DOHH2 (cell line): ENCODE measurements at regions not wholly inside any gene's neighbourhood (a gene's known extent, or its start where the extent isn't known, plus 50 kb on each side); places are given as distances from the start of the nearest gene placed in this dataset.

Experiments used
- H3F3A ChIP-seq: fragments of 200-600 bp; sonication (generic), shearing (Covaris generic); 2 replicates; pipeline ENCODE4 v1.6.0; 2016; ENCODE audit warnings: antibody characterized with exemption, mild to moderate bottlenecking; ENCODE audit not compliant: control insufficient read depth, insufficient read depth
- H3K27ac ChIP-seq: fragments of 200-600 bp; sonication (generic); 2 replicates; pipeline ENCODE4 v1.5.1; 2014; ENCODE audit warnings: low read depth, mild to moderate bottlenecking, low read length, moderate library complexity
- H3K27me3 ChIP-seq: fragments of 200-600 bp; sonication (generic); 2 replicates; pipeline ENCODE4 v1.6.1; 2014; ENCODE audit warnings: mild to moderate bottlenecking, low read length, mixed read lengths; ENCODE audit not compliant: control insufficient read depth
- H3K36me3 ChIP-seq: fragments of 200-600 bp; sonication (generic); 2 replicates; pipeline ENCODE4 v1.6.1; 2014; ENCODE audit warnings: mild to moderate bottlenecking, low read length, moderate library complexity, mixed read lengths; ENCODE audit not compliant: control insufficient read depth
- H3K4me1 ChIP-seq: fragments of 200-600 bp; sonication (generic); 2 replicates; pipeline ENCODE4 v1.6.1; 2014; ENCODE audit warnings: mild to moderate bottlenecking, low read length, mixed read lengths; ENCODE audit not compliant: control insufficient read depth
- H3K4me2 ChIP-seq: fragments of 200-600 bp; sonication (generic); 2 replicates; pipeline ENCODE4 v1.6.0; 2014; ENCODE audit warnings: mild to moderate bottlenecking, low read length, moderate library complexity
- H3K4me3 ChIP-seq: fragments of 200-600 bp; sonication (generic); 2 replicates; pipeline ENCODE4 v1.5.1; 2014; ENCODE audit warnings: mild to moderate bottlenecking, low read length, mixed read lengths
- H3K79me2 ChIP-seq: fragments of 200-600 bp; sonication (generic); 2 replicates; pipeline ENCODE4 v1.6.1; 2014; ENCODE audit warnings: mild to moderate bottlenecking, low read length, mixed read lengths; ENCODE audit not compliant: control insufficient read depth
- H3K9me2 ChIP-seq: fragments of 200-600 bp; sonication (generic); replicated peaks from 2 replicates; pipeline ENCODE4 v1.6.1; 2014; ENCODE audit warnings: mild to moderate bottlenecking, low read length, mixed read lengths; ENCODE audit not compliant: control insufficient read depth
- H3K9me3 ChIP-seq: fragments of 200-600 bp; sonication (generic); 2 replicates; pipeline ENCODE4 v1.6.1; 2014; ENCODE audit warnings: antibody characterized with exemption, low read length, mixed read lengths; ENCODE audit not compliant: control insufficient read depth, insufficient read depth
- H4K20me1 ChIP-seq: fragments of 200-600 bp; sonication (generic); 2 replicates; pipeline ENCODE4 v1.6.0; 2014; ENCODE audit warnings: low read depth, mild to moderate bottlenecking, antibody characterized with exemption, low read length, moderate library complexity; ENCODE audit not compliant: control insufficient read depth, insufficient read depth
- CTCF ChIP-seq: fragments of 200-600 bp; sonication (generic); IDR thresholded peaks from one replicate; pipeline ENCODE4 v1.5.1; 2014; ENCODE audit warnings: antibody characterized with exemption, mild to moderate bottlenecking, low read depth, low read length; ENCODE audit not compliant: poor library complexity, severe bottlenecking
- EZH2phosphoT487 ChIP-seq: fragments of 200-600 bp; sonication (generic); IDR thresholded peaks from 2 replicates; pipeline ENCODE4 v1.6.1; 2017; ENCODE audit warnings: borderline replicate concordance, mild to moderate bottlenecking, antibody characterized with exemption, low read length, moderate library complexity, mixed read lengths

- Histone ChIP-seq H3K36me3 (no peaks in the 10 kb centered on the region), H3K9me2 (no peaks in the 10 kb centered on the region), H3K4me1 (no peaks in the 10 kb centered on the region), H3K4me2 (no peak overlapping the region), H3K27me3 (no peaks in the 10 kb centered on the region), H3K27ac (no peak overlapping the region), H3K9me3 (no peaks in the 10 kb centered on the region), H3F3A (no peaks in the 10 kb centered on the region), H4K20me1 (no peaks in the 10 kb centered on the region), H3K4me3 (no peak overlapping the region), H3K79me2 (no peaks in the 10 kb centered on the region)
- no peak for TF ChIP-seq EZH2phosphoT487
- TF ChIP-seq CTCF = no peak
Observed at GRCh38 chr6:12481292-12481691, 191.1 kb downstream of the EDN1 start.

GRCh38 chr6:12481850-12482249 is 191.7 kb downstream of the EDN1 start:
- no peaks in the 10 kb centered on the region for H3F3A ChIP-seq
- no peak for TF ChIP-seq CTCF
- no peak for TF ChIP-seq EZH2phosphoT487
- H3K9me2 ChIP-seq = no peaks in the 10 kb centered on the region
- no peaks in the 10 kb centered on the region for H3K4me1 ChIP-seq
- H3K27ac ChIP-seq = no peak overlapping the region
- no peak overlapping the region for H3K4me2 ChIP-seq
- H3K9me3 ChIP-seq = no peaks in the 10 kb centered on the region
- no peak overlapping the region for H3K4me3 ChIP-seq
- no peaks in the 10 kb centered on the region for H3K36me3 ChIP-seq
- no peaks in the 10 kb centered on the region for H3K27me3 ChIP-seq
- H4K20me1 ChIP-seq = no peaks in the 10 kb centered on the region
- H3K79me2 ChIP-seq = no peaks in the 10 kb centered on the region

- no peak overlapping the region for H3K4me2 ChIP-seq
- TF ChIP-seq EZH2phosphoT487 (no peak), CTCF (peak; percentile 52)
- no peaks in the 10 kb centered on the region for H3K9me3 ChIP-seq
- no peaks in the 10 kb centered on the region for H3K9me2 ChIP-seq
- H3K36me3 ChIP-seq = no peaks in the 10 kb centered on the region
- no peaks in the 10 kb centered on the region for H3K27me3 ChIP-seq
- H3K4me1 ChIP-seq = no peaks in the 10 kb centered on the region
- no peak overlapping the region for H3K27ac ChIP-seq
- no peaks in the 10 kb centered on the region for H3F3A ChIP-seq
- no peak overlapping the region for H3K4me3 ChIP-seq
- no peaks in the 10 kb centered on the region for H3K79me2 ChIP-seq
- H4K20me1 ChIP-seq = no peaks in the 10 kb centered on the region
Observed at GRCh38 chr6:12482386-12483375, 192.5 kb downstream of the EDN1 start.
